BJ (cell line): ENCODE measurements at regions not wholly inside any gene's neighbourhood (a gene's known extent, or its start where the extent isn't known, plus 50 kb on each side); places are given as distances from the start of the nearest gene placed in this dataset.
A peak's percentile ranks its signal among the peaks of the same experiment; 100 is the strongest.

Experiments used
- CTCF ChIA-PET: fragments of 350-600 bp; formaldehyde crosslinking; extraction: SDS; loops from one replicate; lab custom pipeline; 2021; ENCODE audit warnings: antibody characterized with exemption, inconsistent platforms; lab: Yijun Ruan, JAX
- POLR2A ChIA-PET: fragments of 300-600 bp; sonication (Branson Sonifier 250); formaldehyde crosslinking; extraction: SDS; loops from one replicate; lab custom pipeline; 2021; ENCODE audit warnings: antibody characterized with exemption; lab: Charles Lee
- DNase-seq: peaks from one replicate; pipeline ENCODE4 v3.0.0-alpha.2; 2011; ENCODE audit warnings: low read depth
- H3K27me3 ChIP-seq: 2 replicates; pipeline ENCODE4 v1.6.0; 2011; ENCODE audit warnings: low read length; ENCODE audit not compliant: control insufficient read depth, insufficient read depth
- H3K36me3 ChIP-seq: 2 replicates; pipeline ENCODE4 v1.5.1; 2011; ENCODE audit warnings: low read length; ENCODE audit not compliant: control insufficient read depth, insufficient read depth
- H3K4me3 ChIP-seq: 2 replicates; pipeline ENCODE4 v1.5.1; 2011; ENCODE audit warnings: low read depth, mild to moderate bottlenecking, control low read depth, low read length
- CTCF ChIP-seq: IDR thresholded peaks from 2 replicates; pipeline ENCODE4 v1.5.1; 2011; ENCODE audit warnings: low read depth, mild to moderate bottlenecking, control low read depth, inconsistent platforms, low read length, moderate library complexity; ENCODE audit not compliant: insufficient read depth

GRCh38 chr7:149595078-149595477, 97.5 kb upstream of the ZNF746 start:
- no peak for DNase-seq
- no peaks in the 10 kb centered on the region for H3K27me3 ChIP-seq
- TF ChIP-seq CTCF, result no peak
- POLR2A ChIA-PET, result no interaction called here
- no peak overlapping the region for H3K4me3 ChIP-seq
- peaks cover 11% of the 10 kb centered on the region for H3K36me3 ChIP-seq
- CTCF ChIA-PET, result interaction anchor here (1.1 kb wide), 1 partner anchor 8 kb away, joined by 3 read pairs; no protein-coding TSS in a partner anchor

GRCh38 chr7:149588930-149589329, 91.3 kb upstream of the ZNF746 start:
- CTCF ChIA-PET, result interaction anchor here (1.1 to 2.3 kb wide), 4 partner anchors 10 to 27 kb away, joined by 3 to 15 read pairs (median 6); no protein-coding TSS in a partner anchor
- Histone ChIP-seq H3K4me3 (no peak overlapping the region), H3K36me3 (peaks cover 16% of the 10 kb centered on the region), H3K27me3 (no peaks in the 10 kb centered on the region)
- POLR2A ChIA-PET, result no interaction called here
- TF ChIP-seq CTCF, result no peak
- DNase-seq, result no peak

- TF ChIP-seq CTCF, result no peak
- Histone ChIP-seq H3K36me3 (peaks cover 18% of the 10 kb centered on the region), H3K27me3 (no peaks in the 10 kb centered on the region), H3K4me3 (no peak overlapping the region)
- ChIA-PET CTCF (interaction anchor here (0.7 to 2.3 kb wide), 3 partner anchors 8 to 38 kb away, joined by 3 to 15 read pairs (median 4); no protein-coding TSS in a partner anchor), POLR2A (interaction anchor here (0.9 kb wide), 1 partner anchor 26 kb away, joined by 4 read pairs; no protein-coding TSS in a partner anchor)
- peak; percentile 72 for DNase-seq
Measured at GRCh38 chr7:149586646-149587645, 89.3 kb upstream of the ZNF746 start.

- CTCF ChIA-PET, result interaction anchor here (1.4 kb wide), 1 partner anchor 8 kb away, joined by 3 read pairs; no protein-coding TSS in a partner anchor
- peaks cover 17% of the 10 kb centered on the region for H3K36me3 ChIP-seq
- TF ChIP-seq CTCF, result no peak
- POLR2A ChIA-PET, result no interaction called here
- DNase-seq, result no peak
- H3K27me3 ChIP-seq, result no peaks in the 10 kb centered on the region
- H3K4me3 ChIP-seq, result no peak overlapping the region
Measured at GRCh38 chr7:149584530-149584929, 86.9 kb upstream of the ZNF746 start.

- H3K27me3 ChIP-seq, result no peaks in the 10 kb centered on the region
- TF ChIP-seq CTCF, result no peak
- POLR2A ChIA-PET, result no interaction called here
- H3K4me3 ChIP-seq, result no peak overlapping the region
- CTCF ChIA-PET, result interaction anchor here (1.4 kb wide), 1 partner anchor 9 kb away, joined by 3 read pairs; no protein-coding TSS in a partner anchor
- DNase-seq, result no peak
- H3K36me3 ChIP-seq, result peaks cover 14% of the 10 kb centered on the region
Measured at GRCh38 chr7:149584009-149584408, 86.4 kb upstream of the ZNF746 start.
